ENCODE measurements at regions not wholly inside any gene's neighbourhood (a gene's known extent, or its start where the extent isn't known, plus 50 kb on each side); places are given as distances from the start of the nearest gene placed in this dataset.

- TF ChIP-seq EZH2phosphoT487 (IDR thresholded peaks at IDR 0.05; ENCODE audit: unreplicated experiment) (no peak), CREB1 (CRISPR knock-in tag; IDR thresholded peaks at IDR 0.05; ENCODE audit: low read depth) (no peak), ZNF114 (CRISPR knock-in tag; IDR thresholded peaks at IDR 0.05) (no peak), REST (IDR thresholded peaks at IDR 0.05; ENCODE audit: unreplicated experiment) (no peak), STAT1 (IDR thresholded peaks at IDR 0.05; ENCODE audit: unreplicated experiment) (no peak), EZH2 (IDR thresholded peaks at IDR 0.05; ENCODE audit: low read depth, unreplicated experiment) (no peak), NANOG (IDR thresholded peaks at IDR 0.05; ENCODE audit: borderline replicate concordance) (no peak), ZNF331 (CRISPR knock-in tag; IDR thresholded peaks at IDR 0.05; ENCODE audit: low read depth) (no peak), ETS1 (IDR thresholded peaks at IDR 0.05) (no peak), CTCF (conservative IDR thresholded peaks at IDR 0.05; ENCODE audit: low read depth in 2 of 2) (no peak), POLR2AphosphoS5 (IDR thresholded peaks at IDR 0.05; ENCODE audit: low read depth) (no peak), JUNB (IDR thresholded peaks at IDR 0.05; ENCODE audit: unreplicated experiment) (no peak), ZNF462 (CRISPR knock-in tag; IDR thresholded peaks at IDR 0.05) (no peak)
- no peaks in the 10 kb centered on the region for H3K36me3 Mint-ChIP-seq (ENCODE audit: low read depth)
- no peak overlapping the region for H2AFZ ChIP-seq
- H3K9me2 ChIP-seq (ENCODE audit: insufficient read depth) = no peaks in the 10 kb centered on the region; the same call in none of the 2 replicates
- no peaks in the 10 kb centered on the region for H3K9me3 Mint-ChIP-seq
- H3K4me3 Mint-ChIP-seq = no peak overlapping the region
- no peak for DNase-seq (ENCODE audit: low spot score)
- no peak overlapping the region for H3K27ac ChIP-seq (ENCODE audit: low read depth)
- H3K27me3 ChIP-seq (ENCODE audit: insufficient read depth) = peaks cover 15% of the 10 kb centered on the region
- no peak for ATAC-seq
- H3K27me3 Mint-ChIP-seq (ENCODE audit: insufficient read depth, low read depth, poor library complexity) = no peaks in the 10 kb centered on the region
- no peaks in the 10 kb centered on the region for H3K36me3 ChIP-seq (ENCODE audit: insufficient read depth)
- H3K4me1 Mint-ChIP-seq = peaks cover 15% of the 10 kb centered on the region
- peaks cover 22% of the 10 kb centered on the region; the same call in 1 of the 2 replicates for H3K4me1 ChIP-seq (ENCODE audit: insufficient read depth)
- no peak overlapping the region for H3K27ac Mint-ChIP-seq
- H3F3A ChIP-seq (replicated peaks; ENCODE audit: low read depth) = no peaks in the 10 kb centered on the region
- H3K79me2 ChIP-seq (replicated peaks; ENCODE audit: insufficient read depth) = no peaks in the 10 kb centered on the region
- H3K4me2 ChIP-seq = no peak overlapping the region
- no peaks in the 10 kb centered on the region for H4K20me1 ChIP-seq (replicated peaks; ENCODE audit: insufficient read depth)
- no peak overlapping the region for H3K4me3 ChIP-seq
Measured at GRCh38 chr3:20849975-20850374, 664.0 kb upstream of the SGO1 start.
